ENCODE measurements at regions not wholly inside any gene's neighbourhood (a gene's known extent, or its start where the extent isn't known, plus 50 kb on each side); places are given as distances from the start of the nearest gene placed in this dataset.

DNA sequence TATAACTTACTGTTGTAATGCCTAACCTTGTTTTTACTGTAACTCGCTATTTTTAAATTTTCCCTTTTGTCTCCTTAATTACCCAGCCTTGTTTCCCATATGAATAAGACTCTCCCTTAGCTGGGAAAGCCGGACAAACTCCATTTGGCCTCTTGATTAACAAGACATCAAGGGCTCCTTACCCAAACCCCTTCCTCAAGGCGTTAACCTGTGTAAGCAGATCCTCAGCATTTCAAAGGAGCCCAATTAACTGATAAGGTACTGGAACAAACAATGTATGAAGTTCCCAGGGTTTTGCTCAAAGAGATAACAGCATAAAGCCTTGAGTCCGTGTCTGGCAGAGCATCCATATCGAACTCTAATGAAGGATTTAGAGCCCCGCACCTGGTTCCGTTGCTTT is 66.0 kb upstream of the SIMC1 start:
- no peak for ATAC-seq
- TF ChIP-seq BHLHE40 (IDR thresholded peaks at IDR 0.05; ENCODE audit: low read depth, low read length) (no peak), RCOR1 (IDR thresholded peaks at IDR 0.05; ENCODE audit: low read depth, low read length) (no peak), SREBF2 (IDR thresholded peaks at IDR 0.05) (no peak), GATA3 (IDR thresholded peaks at IDR 0.05; ENCODE audit: borderline replicate concordance) (no peak), FOSL2 (IDR thresholded peaks at IDR 0.05) (no peak), FOSL2 (CRISPR knock-in tag; IDR thresholded peaks at IDR 0.05) (no peak), TP53 (CRISPR knock-in tag; IDR thresholded peaks at IDR 0.05) (no peak), RARB (CRISPR knock-in tag; IDR thresholded peaks at IDR 0.05) (no peak), HOXB13 (CRISPR knock-in tag; IDR thresholded peaks at IDR 0.05; ENCODE audit: low read depth) (no peak), JUN (IDR thresholded peaks at IDR 0.05) (no peak), HOXA7 (CRISPR knock-in tag; IDR thresholded peaks at IDR 0.05) (no peak), CEBPB (IDR thresholded peaks at IDR 0.05) (no peak), MAZ (IDR thresholded peaks at IDR 0.05; ENCODE audit: borderline replicate concordance, low read depth, low read length) (no peak)
- TF ChIP-seq, protein P1, sequence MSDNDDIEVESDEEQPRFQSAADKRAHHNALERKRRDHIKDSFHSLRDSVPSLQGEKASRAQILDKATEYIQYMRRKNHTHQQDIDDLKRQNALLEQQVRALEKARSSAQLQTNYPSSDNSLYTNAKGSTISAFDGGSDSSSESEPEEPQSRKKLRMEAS (IDR thresholded peaks at IDR 0.05): no peak
- TF ChIP-seq, protein P2, sequence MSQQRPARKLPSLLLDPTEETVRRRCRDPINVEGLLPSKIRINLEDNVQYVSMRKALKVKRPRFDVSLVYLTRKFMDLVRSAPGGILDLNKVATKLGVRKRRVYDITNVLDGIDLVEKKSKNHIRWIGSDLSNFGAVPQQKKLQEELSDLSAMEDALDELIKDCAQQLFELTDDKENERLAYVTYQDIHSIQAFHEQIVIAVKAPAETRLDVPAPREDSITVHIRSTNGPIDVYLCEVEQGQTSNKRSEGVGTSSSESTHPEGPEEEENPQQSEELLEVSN (IDR thresholded peaks at IDR 0.05; ENCODE audit: borderline replicate concordance, low read depth): no peak
- TF ChIP-seq, protein P3, sequence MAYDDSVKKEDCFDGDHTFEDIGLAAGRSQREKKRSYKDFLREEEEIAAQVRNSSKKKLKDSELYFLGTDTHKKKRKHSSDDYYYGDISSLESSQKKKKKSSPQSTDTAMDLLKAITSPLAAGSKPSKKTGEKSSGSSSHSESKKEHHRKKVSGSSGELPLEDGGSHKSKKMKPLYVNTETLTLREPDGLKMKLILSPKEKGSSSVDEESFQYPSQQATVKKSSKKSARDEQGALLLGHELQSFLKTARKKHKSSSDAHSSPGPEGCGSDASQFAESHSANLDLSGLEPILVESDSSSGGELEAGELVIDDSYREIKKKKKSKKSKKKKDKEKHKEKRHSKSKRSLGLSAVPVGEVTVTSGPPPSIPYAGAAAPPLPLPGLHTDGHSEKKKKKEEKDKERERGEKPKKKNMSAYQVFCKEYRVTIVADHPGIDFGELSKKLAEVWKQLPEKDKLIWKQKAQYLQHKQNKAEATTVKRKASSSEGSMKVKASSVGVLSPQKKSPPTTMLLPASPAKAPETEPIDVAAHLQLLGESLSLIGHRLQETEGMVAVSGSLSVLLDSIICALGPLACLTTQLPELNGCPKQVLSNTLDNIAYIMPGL (CRISPR knock-in tag; IDR thresholded peaks at IDR 0.05; ENCODE audit: borderline replicate concordance): no peak
- WGBS (ENCODE audit: missing lambda C conversion rate): 66% methylated on average over 7 of the region's 7 CpGs
- no peak overlapping the region for H3K4me2 ChIP-seq
- H3K4me1 ChIP-seq: no peaks in the 10 kb centered on the region
- no peak overlapping the region for H3K27ac ChIP-seq
- ChIA-PET POLR2A (no interaction called here), CTCF (no interaction called here)
- no peak overlapping the region for H3K4me3 ChIP-seq
- no peak for DNase-seq (ENCODE audit: low read depth in 1 of 2, low spot score in 1 of 2)
- H3K9me3 ChIP-seq: no peaks in the 10 kb centered on the region
- FAIRE-seq: no peak

DNA sequence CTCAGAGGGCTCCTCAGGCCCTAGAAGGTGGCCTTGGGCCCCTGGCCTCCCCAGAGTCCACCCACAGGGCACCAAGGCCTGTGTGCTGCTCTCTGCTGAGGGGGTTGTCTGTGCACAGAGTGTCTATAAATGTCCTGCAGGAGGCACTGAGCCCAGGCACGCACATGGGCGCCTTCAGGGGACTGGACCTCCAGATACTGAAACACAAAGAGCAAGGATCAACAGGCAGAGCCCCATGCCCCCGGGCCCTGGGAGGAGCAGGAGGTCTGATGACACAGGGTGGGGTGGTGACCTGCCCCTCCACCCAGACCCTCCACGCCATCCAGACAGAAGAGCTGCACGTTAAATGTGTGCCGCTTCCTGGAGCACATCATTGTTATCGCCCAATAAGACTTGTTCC is 64.6 kb upstream of the SIMC1 start:
- FAIRE-seq: no peak
- Histone ChIP-seq H3K27ac (no peak overlapping the region), H3K9me3 (peaks cover 9% of the 10 kb centered on the region), H3K4me3 (no peak overlapping the region), H3K4me2 (no peak overlapping the region), H3K4me1 (no peaks in the 10 kb centered on the region)
- no peak; a peak in 1 of 6 replicates for ATAC-seq
- no peak for TF ChIP-seq HOXB13 (CRISPR knock-in tag; IDR thresholded peaks at IDR 0.05; ENCODE audit: low read depth)
- TF ChIP-seq, protein P2 (IDR thresholded peaks at IDR 0.05; ENCODE audit: borderline replicate concordance, low read depth): no peak
- TF ChIP-seq RFX5 (IDR thresholded peaks at IDR 0.05): no peak
- TF ChIP-seq KDM5A (IDR thresholded peaks at IDR 0.05): no peak
- TF ChIP-seq NR3C1 (IDR thresholded peaks at IDR 0.05): no peak
- TF ChIP-seq POLR2A (IDR thresholded peaks at IDR 0.05; ENCODE audit: low read length): no peak
- WGBS (ENCODE audit: missing lambda C conversion rate): 59% methylated on average over 7 of the region's 7 CpGs
- CTCF ChIA-PET: no interaction called here
- no peak for DNase-seq (ENCODE audit: low read depth in 1 of 2, low spot score in 1 of 2)
- POLR2A ChIA-PET: no interaction called here

DNA sequence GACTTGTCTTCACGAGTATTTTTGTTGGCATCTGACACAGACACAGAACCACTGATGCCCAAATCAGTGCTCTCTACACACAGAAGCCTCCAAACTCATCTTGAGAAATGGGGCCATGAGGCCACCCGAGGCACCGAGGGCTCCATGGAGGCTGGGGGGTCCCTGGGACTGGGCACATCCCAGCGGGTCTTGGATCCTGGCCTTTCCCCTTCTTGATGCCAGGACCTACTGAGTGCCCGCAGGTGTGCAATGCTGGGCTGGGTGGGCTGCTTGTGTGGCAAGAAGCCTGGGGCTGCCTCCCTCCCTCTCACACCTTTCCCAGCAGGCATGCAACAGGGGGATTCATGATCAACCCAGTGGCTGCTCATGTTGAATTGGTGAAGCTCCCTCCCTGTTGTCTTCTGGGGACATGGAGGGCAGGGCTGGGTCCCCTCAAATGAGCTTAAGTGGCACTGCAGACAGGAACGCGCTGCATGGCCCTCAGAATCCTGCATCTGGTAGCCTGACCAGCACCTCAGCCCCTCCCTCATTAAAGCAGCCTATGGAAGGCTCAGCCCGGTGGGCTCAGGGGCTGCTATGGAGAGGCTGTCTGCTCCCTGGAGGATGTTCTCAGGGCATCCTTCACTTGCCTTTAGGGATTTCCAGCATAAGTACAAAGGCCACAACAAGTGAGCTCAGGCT is 63.7 kb upstream of the SIMC1 start:
- FAIRE-seq: no peak

More for the DNA sequence above, 63.7 kb upstream of the SIMC1 start:
- no peak overlapping the region for H3K4me2 ChIP-seq
- POLR2A ChIA-PET: no interaction called here
- ATAC-seq: no peak
- TF ChIP-seq, protein P4, sequence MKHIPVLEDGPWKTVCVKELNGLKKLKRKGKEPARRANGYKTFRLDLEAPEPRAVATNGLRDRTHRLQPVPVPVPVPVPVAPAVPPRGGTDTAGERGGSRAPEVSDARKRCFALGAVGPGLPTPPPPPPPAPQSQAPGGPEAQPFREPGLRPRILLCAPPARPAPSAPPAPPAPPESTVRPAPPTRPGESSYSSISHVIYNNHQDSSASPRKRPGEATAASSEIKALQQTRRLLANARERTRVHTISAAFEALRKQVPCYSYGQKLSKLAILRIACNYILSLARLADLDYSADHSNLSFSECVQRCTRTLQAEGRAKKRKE (CRISPR knock-in tag; IDR thresholded peaks at IDR 0.05; ENCODE audit: low read depth): no peak
- TF ChIP-seq SREBF2 (IDR thresholded peaks at IDR 0.05): no peak
- no peak for TF ChIP-seq EHMT2 (IDR thresholded peaks at IDR 0.05; ENCODE audit: low read depth)
- CTCF ChIA-PET: no interaction called here
- no peak overlapping the region for H3K27ac ChIP-seq
- peaks cover 13% of the 10 kb centered on the region for H3K9me3 ChIP-seq
- no peaks in the 10 kb centered on the region for H3K4me1 ChIP-seq
- DNase-seq (ENCODE audit: low read depth in 1 of 2, low spot score in 1 of 2): no peak
- WGBS (ENCODE audit: missing lambda C conversion rate): 46% methylated on average over 5 of the region's 8 CpGs
- no peak overlapping the region for H3K4me3 ChIP-seq
